GM10266 (cell line): ENCODE measurements at regions not wholly inside any gene's neighbourhood (a gene's known extent, or its start where the extent isn't known, plus 50 kb on each side); places are given as distances from the start of the nearest gene placed in this dataset.
"Not testable (repeated sequence)": the region's sequence is repeated elsewhere in the genome, so short reads cannot be mapped to it uniquely, and the experiment has no call there.

Experiments used
- DNase-seq: peaks from one replicate; pipeline ENCODE4 v3.0.0; 2012; ENCODE audit errors: extremely low spot score
- CTCF ChIP-seq: IDR thresholded peaks from 2 replicates; pipeline ENCODE4 v1.5.1; 2012; ENCODE audit warnings: mild to moderate bottlenecking, low read depth; ENCODE audit not compliant: control insufficient read depth, insufficient read depth; ENCODE audit errors: missing control alignments

- no peak for DNase-seq
- TF ChIP-seq CTCF, result no peak
Measured at GRCh38 chr4:9709724-9710123, 71.7 kb upstream of the DRD5 start.

- not testable (repeated sequence) for DNase-seq
Measured at GRCh38 chr4:9715271-9715670, 66.2 kb upstream of the DRD5 start.

- DNase-seq, result no peak
- TF ChIP-seq CTCF, result no peak
Measured at GRCh38 chr4:9716093-9716492, 65.3 kb upstream of the DRD5 start.

GRCh38 chr4:9718246-9718939 is 63.0 kb upstream of the DRD5 start:
- DNase-seq, result not testable (repeated sequence)

- not testable (repeated sequence) for DNase-seq
Measured at GRCh38 chr4:9722131-9722530, 59.3 kb upstream of the DRD5 start.
